GM12878 (cell line): ENCODE measurements at regions not wholly inside any gene's neighbourhood (a gene's known extent, or its start where the extent isn't known, plus 50 kb on each side); places are given as distances from the start of the nearest gene placed in this dataset.

ENCODE experiments used
- ATAC-seq: fragments of 200-7000 bp; cut with Tn5 transposase; 3 replicates; pipeline ENCODE4 v1.9.1; 2020; ENCODE audit warnings: mild to moderate bottlenecking, moderate library complexity
- BruUV-seq: library from RNA; stranded (reverse); fragments of 400-500 nt; replicated peaks from 2 replicates; lab custom pipeline; 2021; lab: Mats Ljungman, UMichigan
- CTCF ChIA-PET: fragments of 300-600 bp; sonication (Branson Sonifier 250); formaldehyde crosslinking; extraction: SDS; loops from one replicate; lab custom pipeline; 2021; ENCODE audit warnings: inconsistent platforms; lab: Yijun Ruan, JAX
- POLR2A ChIA-PET: fragments of 350-600 bp; formaldehyde crosslinking; extraction: SDS; loops from one replicate; lab custom pipeline; 2021; ENCODE audit warnings: inconsistent platforms; lab: Charles Lee
- RAD21 ChIA-PET: fragments of 300-600 bp; sonication (Branson Sonifier 250); formaldehyde crosslinking; loops from one replicate; lab custom pipeline; 2023; ENCODE audit warnings: antibody characterized with exemption; ENCODE audit not compliant: unreplicated experiment; lab: Charles Lee
- SMC1A ChIA-PET: fragments of 300-600 bp; sonication (Branson Sonifier 250); formaldehyde crosslinking; loops from one replicate; lab custom pipeline; 2023; ENCODE audit not compliant: unreplicated experiment, uncharacterized antibody; lab: Charles Lee
- DNase-seq: peaks from one replicate; pipeline ENCODE4 v3.0.0-alpha.2; 2011; ENCODE audit warnings: low read depth, low spot score
- FAIRE-seq: peaks from 3 replicates; lab custom pipeline; 2011; peaks lifted over from hg19 to GRCh38; lab: Jason Lieb, UNC
- H2AFZ ChIP-seq: 2 replicates; pipeline ENCODE4 v1.6.0; 2011; ENCODE audit warnings: low read depth, low read length, control low read depth; ENCODE audit not compliant: control insufficient read depth
- H3K27ac ChIP-seq: 2 replicates; pipeline ENCODE4 v1.5.1; 2011; ENCODE audit warnings: control low read depth; ENCODE audit not compliant: control insufficient read depth, insufficient read depth
- H3K27me3 ChIP-seq, 2 experiments: replicated peaks in 1 of 2; 2 replicates each; pipeline versions ENCODE4 v1.6.0 to v1.6.1; 2011; ENCODE audit warnings: low read length in 1 of 2; ENCODE audit not compliant: control insufficient read depth in 2 of 2, insufficient read depth in 2 of 2
- H3K36me3 ChIP-seq, 2 experiments: 2 replicates each; pipeline ENCODE4 v1.5.1; 2011; ENCODE audit warnings: low read length in 1 of 2; ENCODE audit not compliant: control insufficient read depth in 2 of 2, insufficient read depth in 2 of 2
- H3K4me1 ChIP-seq: 2 replicates; pipeline ENCODE4 v1.6.1; 2011; ENCODE audit warnings: mild to moderate bottlenecking, low read length, moderate library complexity, mixed read lengths; ENCODE audit not compliant: control insufficient read depth, insufficient read depth
- H3K4me2 ChIP-seq: 2 replicates; pipeline ENCODE4 v1.6.0; 2011; ENCODE audit warnings: control low read depth; ENCODE audit not compliant: control insufficient read depth, insufficient read depth
- H3K4me3 ChIP-seq: fragments of 200-600 bp; sonication (generic); 2 replicates; pipeline ENCODE4 v1.5.1; 2016
- H3K79me2 ChIP-seq: 2 replicates; pipeline ENCODE4 v1.6.0; 2011; ENCODE audit warnings: low read length; ENCODE audit not compliant: control insufficient read depth, insufficient read depth
- H3K9ac ChIP-seq: 2 replicates; pipeline ENCODE4 v1.8.0; 2011; ENCODE audit warnings: low read length, control low read depth, mixed read lengths; ENCODE audit not compliant: control insufficient read depth, insufficient read depth
- H3K9me3 ChIP-seq: replicated peaks from 3 replicates; pipeline ENCODE4 v1.5.1; 2011; ENCODE audit warnings: mild to moderate bottlenecking, low read length; ENCODE audit not compliant: control insufficient read depth, insufficient read depth
- H4K20me1 ChIP-seq: 2 replicates; pipeline ENCODE4 v1.6.0; 2011; ENCODE audit not compliant: control insufficient read depth, insufficient read depth
- CBX5 ChIP-seq: sonication (generic); IDR thresholded peaks from 2 replicates; pipeline ENCODE4 v1.6.1; 2016; ENCODE audit warnings: low read depth, moderate library complexity, mild to moderate bottlenecking, inconsistent platforms
- FOS ChIP-seq: IDR thresholded peaks from 3 replicates; pipeline ENCODE4 v1.6.1; 2011; ENCODE audit warnings: borderline replicate concordance; ENCODE audit not compliant: insufficient read length; ENCODE audit errors: extremely low read depth
- HDGF ChIP-seq: fragments of 450-650 bp; IDR thresholded peaks from 2 replicates; pipeline ENCODE4 v1.6.1; 2016; ENCODE audit warnings: antibody characterized with exemption
- IKZF1 ChIP-seq: fragments of 450-650 bp; conservative IDR thresholded peaks from 2 replicates; pipeline ENCODE4 v1.6.1; 2017; ENCODE audit warnings: antibody characterized with exemption, mild to moderate bottlenecking
- NFYA ChIP-seq: IDR thresholded peaks from 2 replicates; pipeline ENCODE4 v1.6.1; 2011; ENCODE audit warnings: low read depth, mild to moderate bottlenecking, low read length, improper control_type of control experiment, borderline replicate concordance
- NR2C2 ChIP-seq: IDR thresholded peaks from 2 replicates; pipeline ENCODE4 v1.6.1; 2011; ENCODE audit warnings: borderline replicate concordance, low read depth; ENCODE audit not compliant: control insufficient read depth, insufficient read length
- NRF1 ChIP-seq: conservative IDR thresholded peaks from 2 replicates; pipeline ENCODE4 v1.6.1; 2011; ENCODE audit warnings: mild to moderate bottlenecking, low read depth, low read length, improper control_type of control experiment
- RELA ChIP-seq: fragments of 450-650 bp; IDR thresholded peaks from 2 replicates; pipeline ENCODE4 v1.8.0; 2014; ENCODE audit warnings: borderline replicate concordance; ENCODE audit not compliant: partially characterized antibody
- SIN3A ChIP-seq: IDR thresholded peaks from 2 replicates; pipeline ENCODE4 v1.6.1; 2012; ENCODE audit warnings: low read depth, low read length, improper control_type of control experiment
- SMAD1 ChIP-seq: fragments of 450-650 bp; IDR thresholded peaks from 2 replicates; pipeline ENCODE4 v1.6.1; 2018; ENCODE audit warnings: mild to moderate bottlenecking, low read depth; ENCODE audit not compliant: partially characterized antibody
- STAT3 ChIP-seq: IDR thresholded peaks from 2 replicates; pipeline ENCODE4 v1.6.1; 2011; ENCODE audit warnings: low read depth, low read length, improper control_type of control experiment
- TARDBP ChIP-seq: IDR thresholded peaks from 2 replicates; pipeline ENCODE4 v1.6.1; 2016; ENCODE audit warnings: borderline replicate concordance
- TBL1XR1 ChIP-seq: IDR thresholded peaks from 2 replicates; pipeline ENCODE4 v1.6.1; 2012; ENCODE audit warnings: low read depth, low read length, improper control_type of control experiment
- ZBED1 ChIP-seq: IDR thresholded peaks from 2 replicates; pipeline ENCODE4 v1.6.1; 2016; ENCODE audit warnings: borderline replicate concordance
- ZNF274 ChIP-seq: IDR thresholded peaks from one replicate; pipeline ENCODE4 v1.8.0; 2011; ENCODE audit not compliant: insufficient read length, insufficient read depth
- ZNF384 ChIP-seq: IDR thresholded peaks from 2 replicates; pipeline ENCODE4 v1.6.1; 2012; ENCODE audit warnings: low read depth, mild to moderate bottlenecking, low read length, improper control_type of control experiment, borderline replicate concordance
- WGBS: methylation state at CpG from one replicate; pipeline ENCODE4 v1.1.6; 2016; ENCODE audit warnings: low lambda C conversion rate; ENCODE audit not compliant: insufficient replicate concordance, insufficient coverage; ENCODE audit errors: missing lambda C conversion rate; 5-methylcytosine and 5-hydroxymethylcytosine counted together
- in situ Hi-C: fragments of 300-500 bp; cut with MboI; formaldehyde crosslinking; loops from 9 replicates; pipeline ENCODE4 v1.14.3; 2018; ENCODE audit warnings: mixed read lengths
- intact Hi-C: fragments of 100-400 bp; cut with micrococcal nuclease; formaldehyde crosslinking; loops from one replicate; pipeline ENCODE4 v1.14.2; 2022; ENCODE audit not compliant: unreplicated experiment
- TF ChIP-seq, protein P1 (sequence below): IDR thresholded peaks from 2 replicates; pipeline ENCODE4 v1.6.1; 2011; ENCODE audit warnings: low read depth, low read length, improper control_type of control experiment, borderline replicate concordance
- TF ChIP-seq, protein P2 (sequence below): fragments of 450-650 bp; IDR thresholded peaks from 2 replicates; pipeline ENCODE4 v1.6.1; 2018; ENCODE audit warnings: borderline replicate concordance, mild to moderate bottlenecking; ENCODE audit not compliant: partially characterized antibody
- TF ChIP-seq, protein P3 (sequence below): fragments of 450-650 bp; IDR thresholded peaks from 2 replicates; pipeline ENCODE4 v1.6.1; 2014; ENCODE audit warnings: mild to moderate bottlenecking

DNA sequence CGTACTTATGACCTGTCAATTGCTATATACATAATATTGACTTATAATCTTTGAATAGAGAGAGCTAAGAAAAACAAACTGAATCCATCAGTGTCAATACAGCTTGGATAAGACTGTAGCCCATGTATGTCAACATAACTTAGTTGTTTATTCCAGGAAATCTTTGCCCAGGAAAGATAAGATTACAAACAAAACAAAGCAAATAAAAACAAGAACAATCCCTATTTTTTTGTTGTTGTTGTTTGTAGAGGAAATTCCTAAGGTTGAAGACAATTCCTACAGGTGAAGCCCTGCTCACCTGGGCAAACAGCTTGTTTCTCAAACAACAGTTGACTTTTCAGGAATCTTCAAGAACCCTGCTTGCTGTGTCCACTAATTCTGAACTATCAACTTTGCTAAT lies 76.0 kb downstream of the HYCC1 start:
- H3K4me2 ChIP-seq: no peak overlapping the region
- H3K27me3 ChIP-seq: no peaks in the 10 kb centered on the region
- no peaks in the 10 kb centered on the region for H3K36me3 ChIP-seq
- FAIRE-seq: no peak
- BruUV-seq: no TSS peak
- 100% methylated on average over 1 of the region's 1 CpG for WGBS
- H4K20me1 ChIP-seq: no peaks in the 10 kb centered on the region
- H3K27ac ChIP-seq: no peak overlapping the region
- no peaks in the 10 kb centered on the region for H3K4me1 ChIP-seq
- ChIA-PET POLR2A (no interaction called here), RAD21 (no interaction called here), SMC1A (interaction anchor here (1.0 to 1.3 kb wide), 2 partner anchors 65 to 117 kb away, joined by 4 to 5 read pairs; no protein-coding TSS in a partner anchor), CTCF (no interaction called here)
- intact Hi-C loops (no loop called here), in situ Hi-C loops (no loop called here)
- H3K79me2 ChIP-seq: no peaks in the 10 kb centered on the region
- no peak for ATAC-seq
- H3K9me3 ChIP-seq: no peaks in the 10 kb centered on the region
- no peak overlapping the region for H2AFZ ChIP-seq
- no peak overlapping the region for H3K4me3 ChIP-seq
- no peak overlapping the region for H3K9ac ChIP-seq
- no peak for TF ChIP-seq ZNF384
- TF ChIP-seq NR2C2: no peak
- TF ChIP-seq HDGF: no peak
- no peak for TF ChIP-seq ZNF274
- no peak for TF ChIP-seq IKZF1
- no peak for TF ChIP-seq NRF1
- TF ChIP-seq, protein P1, sequence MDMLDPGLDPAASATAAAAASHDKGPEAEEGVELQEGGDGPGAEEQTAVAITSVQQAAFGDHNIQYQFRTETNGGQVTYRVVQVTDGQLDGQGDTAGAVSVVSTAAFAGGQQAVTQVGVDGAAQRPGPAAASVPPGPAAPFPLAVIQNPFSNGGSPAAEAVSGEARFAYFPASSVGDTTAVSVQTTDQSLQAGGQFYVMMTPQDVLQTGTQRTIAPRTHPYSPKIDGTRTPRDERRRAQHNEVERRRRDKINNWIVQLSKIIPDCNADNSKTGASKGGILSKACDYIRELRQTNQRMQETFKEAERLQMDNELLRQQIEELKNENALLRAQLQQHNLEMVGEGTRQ: no peak
- no peak for TF ChIP-seq SMAD1
- TF ChIP-seq SIN3A: no peak
- no peak for TF ChIP-seq RELA
- no peak for TF ChIP-seq TARDBP
- TF ChIP-seq NFYA: no peak
- TF ChIP-seq, protein P2, sequence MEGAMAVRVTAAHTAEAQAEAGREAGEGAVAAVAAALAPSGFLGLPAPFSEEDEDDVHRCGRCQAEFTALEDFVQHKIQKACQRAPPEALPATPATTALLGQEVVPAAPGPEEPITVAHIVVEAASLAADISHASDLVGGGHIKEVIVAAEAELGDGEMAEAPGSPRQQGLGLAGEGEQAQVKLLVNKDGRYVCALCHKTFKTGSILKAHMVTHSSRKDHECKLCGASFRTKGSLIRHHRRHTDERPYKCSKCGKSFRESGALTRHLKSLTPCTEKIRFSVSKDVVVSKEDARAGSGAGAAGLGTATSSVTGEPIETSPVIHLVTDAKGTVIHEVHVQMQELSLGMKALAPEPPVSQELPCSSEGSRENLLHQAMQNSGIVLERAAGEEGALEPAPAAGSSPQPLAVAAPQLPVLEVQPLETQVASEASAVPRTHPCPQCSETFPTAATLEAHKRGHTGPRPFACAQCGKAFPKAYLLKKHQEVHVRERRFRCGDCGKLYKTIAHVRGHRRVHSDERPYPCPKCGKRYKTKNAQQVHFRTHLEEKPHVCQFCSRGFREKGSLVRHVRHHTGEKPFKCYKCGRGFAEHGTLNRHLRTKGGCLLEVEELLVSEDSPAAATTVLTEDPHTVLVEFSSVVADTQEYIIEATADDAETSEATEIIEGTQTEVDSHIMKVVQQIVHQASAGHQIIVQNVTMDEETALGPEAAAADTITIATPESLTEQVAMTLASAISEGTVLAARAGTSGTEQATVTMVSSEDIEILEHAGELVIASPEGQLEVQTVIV: no peak
- no peak for TF ChIP-seq CBX5
- no peak for TF ChIP-seq TBL1XR1
- no peak for TF ChIP-seq ZBED1
- TF ChIP-seq, protein P3, sequence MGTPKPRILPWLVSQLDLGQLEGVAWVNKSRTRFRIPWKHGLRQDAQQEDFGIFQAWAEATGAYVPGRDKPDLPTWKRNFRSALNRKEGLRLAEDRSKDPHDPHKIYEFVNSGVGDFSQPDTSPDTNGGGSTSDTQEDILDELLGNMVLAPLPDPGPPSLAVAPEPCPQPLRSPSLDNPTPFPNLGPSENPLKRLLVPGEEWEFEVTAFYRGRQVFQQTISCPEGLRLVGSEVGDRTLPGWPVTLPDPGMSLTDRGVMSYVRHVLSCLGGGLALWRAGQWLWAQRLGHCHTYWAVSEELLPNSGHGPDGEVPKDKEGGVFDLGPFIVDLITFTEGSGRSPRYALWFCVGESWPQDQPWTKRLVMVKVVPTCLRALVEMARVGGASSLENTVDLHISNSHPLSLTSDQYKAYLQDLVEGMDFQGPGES: no peak
- no peak for TF ChIP-seq STAT3
- TF ChIP-seq FOS: no peak
- no peak for DNase-seq
